Natural killer cell treated with Interleukin-12 subunit alpha and Interleukin-12 subunit beta and Interleukin-15 and Interleukin-18, amount 100 ng/mL, for 72 hours (primary cell): ENCODE measurements at regions not wholly inside any gene's neighbourhood (a gene's known extent, or its start where the extent isn't known, plus 50 kb on each side); places are given as distances from the start of the nearest gene placed in this dataset.

Experiments used
- ATAC-seq, 2 donors: fragments of 150-1000 bp; cut with Tn5 transposase in 1 of 2; sonication (Bioruptor Pico), chemical (Tn5 transposase) in 1 of 2; 2 replicates each; pipeline ENCODE4 v1.10.0; 2021
- DNase-seq: peaks from one replicate; pipeline ENCODE4 v3.0.0; 2022; ENCODE audit warnings: low spot score
- H3K27ac Mint-ChIP-seq, 2 donors: 1 replicate in 1 of 2; 2 replicates in 1 of 2; pipeline ENCODE4 v1.8.0; 2022; ENCODE audit warnings: mixed read lengths in 2 of 2, mild to moderate bottlenecking in 1 of 2, moderate library complexity in 1 of 2
- H3K27me3 Mint-ChIP-seq, 2 donors: 1 replicate in 1 of 2; 2 replicates in 1 of 2; pipeline ENCODE4 v1.8.0; 2022; ENCODE audit warnings: mixed read lengths in 2 of 2
- H3K36me3 Mint-ChIP-seq: one replicate; pipeline ENCODE4 v1.8.0; 2022; ENCODE audit warnings: mixed read lengths
- H3K4me1 Mint-ChIP-seq, 2 donors: 1 replicate in 1 of 2; 2 replicates in 1 of 2; pipeline ENCODE4 v1.8.0; 2022; ENCODE audit warnings: low read depth in 2 of 2, mixed read lengths in 2 of 2, mild to moderate bottlenecking in 1 of 2
- H3K4me3 Mint-ChIP-seq: one replicate; pipeline ENCODE4 v1.8.0; 2022; ENCODE audit warnings: mixed read lengths
- H3K9me3 Mint-ChIP-seq: 2 replicates; pipeline ENCODE4 v1.8.0; 2022; ENCODE audit warnings: mixed read lengths

DNA sequence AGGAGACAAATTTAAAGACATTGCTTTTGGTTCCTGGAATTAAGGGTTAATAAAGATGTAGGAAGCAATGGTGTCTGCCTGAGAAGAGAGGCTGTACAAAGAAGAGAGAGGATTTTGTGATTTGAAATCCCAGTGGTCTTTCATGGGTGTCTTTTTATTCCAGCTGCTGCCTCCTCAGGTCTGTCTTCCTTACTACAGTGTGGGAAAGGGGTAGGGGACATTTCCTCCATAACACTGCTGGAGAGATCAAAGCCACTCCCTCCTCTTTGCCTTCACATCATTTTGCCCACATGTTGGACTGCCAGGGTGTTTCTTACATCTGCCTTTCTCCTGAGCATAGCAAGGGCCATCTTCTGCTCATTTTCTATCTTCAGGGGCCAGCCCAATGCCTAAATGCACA is 348.5 kb downstream of the EN1 start:
- DNase-seq (no peak), ATAC-seq (no peak)
- Mint-ChIP-seq H3K4me3 (no peak overlapping the region), H3K36me3 (no peaks in the 10 kb centered on the region), H3K9me3 (peaks cover 7% of the 10 kb centered on the region), H3K27ac (no peak overlapping the region), H3K27me3 (peaks cover 5 to 25% of the 10 kb centered on the region in 2 donors), H3K4me1 (no peaks in the 10 kb centered on the region)

- peaks cover 2% of the 10 kb centered on the region for H3K36me3 Mint-ChIP-seq
- no peak for ATAC-seq
- no peak overlapping the region for H3K27ac Mint-ChIP-seq
- no peaks in the 10 kb centered on the region for H3K4me1 Mint-ChIP-seq
- peaks cover 0 to 6% of the 10 kb centered on the region in 2 donors for H3K27me3 Mint-ChIP-seq
- no peak for DNase-seq
- H3K4me3 Mint-ChIP-seq = no peak overlapping the region
- peaks cover 3% of the 10 kb centered on the region for H3K9me3 Mint-ChIP-seq
These were observed 350.4 kb downstream of the EN1 start for GRCh38 chr2:118496870-118497611.

- Mint-ChIP-seq H3K27me3 (peaks cover 0 to under 1% of the 10 kb centered on the region in 2 donors), H3K9me3 (no peaks in the 10 kb centered on the region), H3K27ac (no peak overlapping the region), H3K4me3 (no peak overlapping the region), H3K36me3 (peaks cover 5% of the 10 kb centered on the region), H3K4me1 (no peaks in the 10 kb centered on the region)
- ATAC-seq = no peak
- no peak for DNase-seq
These were observed 351.0 kb downstream of the EN1 start for GRCh38 chr2:118496467-118496866.

GRCh38 chr2:118495290-118495689 is 352.2 kb downstream of the EN1 start:
- Mint-ChIP-seq H3K4me3 (no peak overlapping the region), H3K27me3 (peaks cover 3 to 7% of the 10 kb centered on the region in 2 donors), H3K9me3 (peaks cover 3% of the 10 kb centered on the region), H3K36me3 (peaks cover 5% of the 10 kb centered on the region), H3K27ac (no peak overlapping the region), H3K4me1 (no peaks in the 10 kb centered on the region)
- ATAC-seq (no peak), DNase-seq (no peak)

DNA sequence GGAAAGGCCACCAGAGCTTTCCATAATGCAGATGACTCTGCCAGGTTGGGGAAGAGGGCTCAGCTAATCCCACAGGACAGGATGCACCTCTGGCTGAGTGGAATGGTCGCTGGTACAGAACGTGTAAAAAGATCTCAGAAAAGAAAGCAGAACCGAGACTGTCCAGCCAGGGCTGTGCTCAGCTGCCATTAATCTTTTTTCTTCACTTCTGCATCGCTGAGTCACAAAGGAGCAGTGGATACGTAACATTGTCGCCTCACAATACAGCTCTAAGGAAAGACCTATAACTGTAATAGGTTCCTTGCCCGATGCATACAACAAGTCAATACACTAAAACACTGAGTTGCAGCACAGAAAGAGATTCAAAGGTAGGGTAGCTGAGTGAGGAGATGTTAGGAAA is 354.2 kb downstream of the EN1 start:
- Mint-ChIP-seq H3K27ac (no peak overlapping the region), H3K4me1 (no peaks in the 10 kb centered on the region), H3K27me3 (peaks cover 6 to 7% of the 10 kb centered on the region in 2 donors), H3K9me3 (peaks cover 3% of the 10 kb centered on the region), H3K4me3 (no peak overlapping the region), H3K36me3 (peaks cover 5% of the 10 kb centered on the region)
- no peak for ATAC-seq
- no peak for DNase-seq

DNA sequence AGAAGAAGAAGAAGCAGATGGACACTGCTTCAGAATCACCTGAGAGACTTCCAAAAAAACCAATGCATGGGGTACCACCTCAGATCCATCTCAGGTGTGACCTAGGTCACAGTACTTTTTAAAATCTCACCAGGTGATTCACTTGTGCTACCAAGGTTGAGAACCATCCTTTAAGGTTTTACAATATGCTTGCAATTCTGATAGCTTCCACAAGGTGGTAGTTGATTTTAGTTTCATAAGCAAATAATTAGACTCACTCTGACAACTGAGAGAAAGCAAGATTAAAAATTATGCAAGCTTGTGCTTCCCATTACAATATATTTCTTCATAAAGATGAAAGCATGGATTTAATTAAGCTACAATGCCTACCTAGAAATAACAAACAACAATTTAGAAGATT is 355.1 kb downstream of the EN1 start:
- ATAC-seq (no peak), DNase-seq (no peak)
- no peak overlapping the region for H3K4me3 Mint-ChIP-seq
- peaks cover 5% of the 10 kb centered on the region for H3K36me3 Mint-ChIP-seq
- H3K9me3 Mint-ChIP-seq = peaks cover 3% of the 10 kb centered on the region
- peaks cover 6 to 7% of the 10 kb centered on the region in 2 donors for H3K27me3 Mint-ChIP-seq
- no peak overlapping the region for H3K27ac Mint-ChIP-seq
- H3K4me1 Mint-ChIP-seq = no peaks in the 10 kb centered on the region

GRCh38 chr2:118490330-118490729 is 357.1 kb downstream of the EN1 start:
- H3K27ac Mint-ChIP-seq = no peak overlapping the region
- H3K4me1 Mint-ChIP-seq = no peaks in the 10 kb centered on the region
- peaks cover 6 to 7% of the 10 kb centered on the region in 2 donors for H3K27me3 Mint-ChIP-seq
- H3K36me3 Mint-ChIP-seq = peaks cover 5% of the 10 kb centered on the region
- H3K4me3 Mint-ChIP-seq = no peak overlapping the region
- H3K9me3 Mint-ChIP-seq = peaks cover 3% of the 10 kb centered on the region
- DNase-seq = no peak
- no peak for ATAC-seq

DNA sequence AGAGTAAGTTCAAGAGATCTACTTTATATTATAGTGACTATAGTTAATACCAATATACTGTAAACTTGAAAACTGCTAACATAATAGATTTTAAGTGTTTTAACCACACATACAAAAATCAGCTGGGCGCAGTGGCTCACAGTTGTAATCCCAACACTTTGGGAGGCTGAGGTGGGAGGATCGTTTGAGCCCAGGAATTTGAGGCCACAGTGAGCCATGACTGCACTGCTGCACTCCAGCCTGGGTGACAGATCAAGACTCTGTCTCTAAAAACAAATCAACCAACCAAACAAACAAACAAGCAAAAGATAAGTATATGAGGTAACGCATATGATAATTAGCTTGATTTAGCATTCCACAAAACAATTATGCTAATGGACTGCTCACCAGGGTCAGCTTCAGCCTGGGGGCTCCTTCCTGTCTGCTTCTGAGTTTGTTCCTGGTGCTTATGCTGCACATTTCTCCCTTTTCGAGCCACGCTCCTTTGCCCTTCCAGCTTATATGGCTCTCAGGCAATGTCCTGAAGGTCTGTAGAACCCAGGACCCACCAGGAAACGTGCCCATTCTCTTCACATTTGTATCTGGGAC is 357.6 kb downstream of the EN1 start:
- no peaks in the 10 kb centered on the region for H3K4me1 Mint-ChIP-seq
- peaks cover 5% of the 10 kb centered on the region for H3K36me3 Mint-ChIP-seq
- peaks cover 6 to 7% of the 10 kb centered on the region in 2 donors for H3K27me3 Mint-ChIP-seq
- peaks cover 3% of the 10 kb centered on the region for H3K9me3 Mint-ChIP-seq
- no peak for DNase-seq
- no peak for ATAC-seq
- no peak overlapping the region for H3K27ac Mint-ChIP-seq
- H3K4me3 Mint-ChIP-seq = no peak overlapping the region

DNA sequence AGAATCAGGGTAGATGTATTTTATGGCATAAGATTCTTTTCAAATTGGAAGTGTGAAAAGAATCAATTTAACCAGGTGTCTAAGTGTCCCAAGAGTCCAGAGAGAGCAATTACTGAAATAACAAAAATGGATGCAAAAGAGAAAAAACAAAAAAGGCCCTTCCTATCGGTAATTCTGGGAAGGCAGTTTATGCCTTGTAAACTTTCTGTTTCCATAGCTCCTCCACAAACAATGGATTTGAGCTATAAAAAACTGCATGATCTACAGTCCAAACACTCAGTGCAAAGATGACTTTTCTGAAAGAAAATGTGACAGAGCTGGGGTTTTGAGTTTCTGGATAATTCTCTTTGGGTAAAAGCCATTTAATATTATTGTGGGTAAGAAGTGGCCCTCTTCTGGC is 366.1 kb downstream of the EN1 start:
- DNase-seq (no peak), ATAC-seq (no peak)
- H3K4me1 Mint-ChIP-seq = no peaks in the 10 kb centered on the region
- H3K4me3 Mint-ChIP-seq = no peak overlapping the region
- no peaks in the 10 kb centered on the region for H3K9me3 Mint-ChIP-seq
- no peak overlapping the region for H3K27ac Mint-ChIP-seq
- H3K36me3 Mint-ChIP-seq = no peaks in the 10 kb centered on the region
- H3K27me3 Mint-ChIP-seq = no peaks in the 10 kb centered on the region

DNA sequence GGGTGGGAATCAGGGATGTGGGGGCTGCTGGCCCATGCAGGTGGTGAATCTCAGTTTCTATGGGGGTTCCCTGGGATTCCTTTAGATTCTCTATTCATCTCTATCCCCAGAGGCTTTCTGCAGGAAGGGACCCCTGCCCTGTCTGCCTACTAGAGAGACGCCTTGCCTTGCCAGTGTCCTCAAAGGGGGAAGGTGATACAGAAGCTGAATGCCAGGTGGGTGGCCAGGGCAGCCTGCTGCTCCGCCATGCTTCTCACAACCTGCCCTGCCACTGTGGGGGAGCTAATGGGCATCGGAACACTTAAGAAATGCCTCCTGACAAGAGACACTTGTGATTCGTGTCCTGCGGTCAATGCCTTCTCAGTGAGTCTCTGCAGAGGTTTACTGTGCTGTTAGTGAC is 368.4 kb downstream of the EN1 start:
- Mint-ChIP-seq H3K36me3 (no peaks in the 10 kb centered on the region), H3K27ac (no peak overlapping the region), H3K4me3 (no peak overlapping the region), H3K4me1 (no peaks in the 10 kb centered on the region), H3K9me3 (no peaks in the 10 kb centered on the region), H3K27me3 (peaks cover 0 to 6% of the 10 kb centered on the region in 2 donors)
- DNase-seq (no peak), ATAC-seq (no peak)

DNA sequence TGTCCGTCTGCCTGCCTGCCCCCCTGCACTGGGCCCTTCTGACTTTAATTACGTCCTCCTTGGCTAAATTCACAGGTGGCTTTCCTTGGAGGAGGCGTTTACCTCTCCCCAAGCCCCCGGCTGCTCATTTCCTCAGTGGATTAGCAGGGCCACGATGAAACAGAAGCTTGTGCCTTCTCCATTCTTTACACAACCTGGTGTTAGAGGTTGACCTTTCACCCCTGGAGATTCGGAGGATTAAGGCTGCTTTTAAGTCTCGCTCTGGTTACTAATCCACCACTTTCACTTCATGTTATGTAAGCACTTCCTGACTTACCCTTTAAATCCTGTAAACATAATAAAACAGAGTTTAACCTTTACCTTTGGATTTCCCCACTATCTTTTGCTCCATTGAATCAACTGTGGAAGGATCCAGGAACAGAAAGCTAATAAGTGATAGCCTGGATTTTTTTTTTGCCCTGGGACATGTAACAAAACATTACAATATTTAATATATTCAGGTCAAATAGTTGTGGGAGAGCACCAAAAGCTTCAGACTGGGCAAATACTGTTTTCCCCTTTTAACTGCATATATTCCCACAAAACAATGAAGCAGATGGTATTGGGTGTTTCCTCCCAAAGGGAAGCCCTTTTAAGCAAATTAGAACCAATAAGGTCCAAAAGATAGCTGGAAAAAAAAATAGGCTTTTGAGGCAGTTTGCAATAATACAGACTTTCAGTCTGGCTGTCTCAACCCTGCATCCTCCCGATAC is 370.2 kb downstream of the EN1 start:
- H3K4me3 Mint-ChIP-seq = no peak overlapping the region
- H3K27ac Mint-ChIP-seq = no peak overlapping the region
- H3K27me3 Mint-ChIP-seq = peaks cover 0 to 6% of the 10 kb centered on the region in 2 donors
- no peaks in the 10 kb centered on the region for H3K36me3 Mint-ChIP-seq
- no peaks in the 10 kb centered on the region for H3K9me3 Mint-ChIP-seq
- H3K4me1 Mint-ChIP-seq = no peaks in the 10 kb centered on the region
- no peak for ATAC-seq
- DNase-seq = no peak

DNA sequence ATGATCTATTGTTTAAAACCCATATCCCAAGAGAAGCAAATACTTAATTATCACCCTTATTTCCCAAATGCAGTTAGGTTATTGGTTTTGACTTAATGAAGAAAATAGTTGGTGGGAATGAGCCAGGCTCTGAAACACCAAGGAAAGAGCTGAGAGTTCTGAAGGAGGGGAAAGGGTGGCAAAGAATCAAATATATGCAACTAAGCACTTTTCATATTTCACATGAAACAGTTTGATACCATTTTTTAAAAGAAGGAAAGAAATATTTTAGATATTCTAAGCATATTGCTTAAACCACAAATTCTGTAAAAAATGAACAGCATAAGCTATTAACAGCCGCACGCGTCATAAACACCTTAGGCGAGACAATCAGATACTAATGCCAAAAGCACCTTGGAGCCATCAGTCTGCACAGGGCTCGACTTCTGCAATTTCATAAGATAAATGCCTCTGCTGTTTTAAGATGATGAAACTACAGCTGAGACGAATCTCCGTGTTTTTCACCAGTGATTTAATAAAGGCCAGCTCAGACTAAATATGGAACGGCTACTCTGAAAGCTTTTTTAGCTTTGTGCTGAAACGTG is 371.7 kb downstream of the EN1 start:
- H3K27ac Mint-ChIP-seq = no peak overlapping the region
- H3K4me1 Mint-ChIP-seq = no peaks in the 10 kb centered on the region
- no peaks in the 10 kb centered on the region for H3K9me3 Mint-ChIP-seq
- no peak for ATAC-seq
- H3K36me3 Mint-ChIP-seq = no peaks in the 10 kb centered on the region
- no peak for DNase-seq
- no peak overlapping the region for H3K4me3 Mint-ChIP-seq
- H3K27me3 Mint-ChIP-seq = peaks cover 0 to 6% of the 10 kb centered on the region in 2 donors

GRCh38 chr2:118474541-118474920 is 372.9 kb downstream of the EN1 start:
- H3K36me3 Mint-ChIP-seq = no peaks in the 10 kb centered on the region
- no peaks in the 10 kb centered on the region for H3K9me3 Mint-ChIP-seq
- H3K4me1 Mint-ChIP-seq = no peaks in the 10 kb centered on the region
- H3K27ac Mint-ChIP-seq = no peak overlapping the region
- no peak overlapping the region for H3K4me3 Mint-ChIP-seq
- peaks cover 6 to 7% of the 10 kb centered on the region in 2 donors for H3K27me3 Mint-ChIP-seq
- DNase-seq (no peak), ATAC-seq (no peak)
